ENCODE measurements at regions not wholly inside any gene's neighbourhood (a gene's known extent, or its start where the extent isn't known, plus 50 kb on each side); places are given as distances from the start of the nearest gene placed in this dataset.

DNA sequence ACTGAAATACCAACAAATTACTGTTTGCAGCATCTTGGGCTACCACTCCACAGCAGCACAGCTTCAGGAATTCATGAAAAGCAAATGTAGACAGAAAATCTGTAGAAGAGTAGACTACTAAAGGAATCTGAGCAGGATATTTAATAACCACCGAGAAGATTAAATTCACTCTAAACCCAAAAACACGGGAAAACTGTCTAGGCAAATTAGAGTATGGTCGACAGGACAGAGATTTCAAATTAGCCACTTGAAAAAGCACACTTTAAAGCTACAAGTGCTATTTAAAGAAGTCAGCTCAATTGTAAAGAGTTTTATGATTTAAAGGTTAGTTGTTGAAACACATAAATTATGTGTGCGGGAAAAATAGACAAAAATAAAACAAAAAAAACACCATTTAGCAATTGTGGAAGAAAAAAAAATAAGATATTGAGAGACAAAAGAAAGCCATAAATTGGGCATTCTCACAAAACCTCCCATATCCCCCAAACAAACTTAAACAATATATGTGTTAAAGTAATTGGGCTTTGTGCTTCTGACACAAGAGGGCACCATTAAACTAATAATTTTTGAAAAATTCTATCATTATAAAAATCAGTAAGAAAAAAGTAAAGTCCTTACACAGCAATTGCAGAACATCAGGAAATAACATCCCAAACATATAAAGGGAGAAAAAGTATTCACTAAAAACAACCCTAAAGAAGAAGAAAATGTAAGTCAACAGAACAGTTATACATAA, 880.8 kb downstream of the TECRL start:
- Mint-ChIP-seq H3K4me1 (no peaks in the 10 kb centered on the region), H3K9me3 (0 out of 5 replicates have a peak, but pooled peaks cover 0 to 2% of the 10 kb centered on the region in 2 experiments), H3K27ac (peak overlapping the region in 1 of 3 experiments; percentile 66; a peak in 2 of 7 replicates), H3K4me3 (no peak overlapping the region), H3K36me3 (ENCODE audit: insufficient read depth in 1 of 3, low read depth in 3 of 3) (no peaks in the 10 kb centered on the region), H3K27me3 (ENCODE audit: low read depth) (no peaks in the 10 kb centered on the region)
- H2AFZ ChIP-seq (ENCODE audit: low read length) = no peak overlapping the region
- H2BK15ac ChIP-seq (ENCODE audit: low read depth, low read length) = no peak overlapping the region
- H3K23me2 ChIP-seq (ENCODE audit: insufficient read length, low read depth, low read length, poor library complexity, severe bottlenecking) = no peaks in the 10 kb centered on the region
- no peaks in the 10 kb centered on the region for H3K4me1 ChIP-seq (ENCODE audit: insufficient read depth, low read length)
- no peak overlapping the region for H3K56ac ChIP-seq (ENCODE audit: insufficient read length, low read depth, low read length)
- no peak overlapping the region for H4K91ac ChIP-seq (ENCODE audit: insufficient read length, low read depth, low read length)
- no peak overlapping the region for H2BK20ac ChIP-seq (ENCODE audit: low read depth, low read length, poor library complexity, severe bottlenecking)
- H4K5ac ChIP-seq (ENCODE audit: insufficient read length, low read depth, low read length) = no peak overlapping the region
- H3K9me3 ChIP-seq (ENCODE audit: control insufficient read depth, low read depth, low read length) = no peaks in the 10 kb centered on the region
- H3K27ac ChIP-seq (ENCODE audit: insufficient read length, low read depth, low read length) = no peak overlapping the region
- no peak overlapping the region for H3K23ac ChIP-seq (ENCODE audit: insufficient read length, low read depth, low read length)
- no peak overlapping the region for H3K4ac ChIP-seq (ENCODE audit: low read depth, low read length)
- no peak for DNase-seq
- no peak overlapping the region for H3K14ac ChIP-seq (ENCODE audit: insufficient read depth, low read length)
- H3K79me1 ChIP-seq (ENCODE audit: insufficient read depth, low read depth, low read length, poor library complexity, severe bottlenecking) = no peaks in the 10 kb centered on the region
- H2AK5ac ChIP-seq (ENCODE audit: insufficient read length, low read length) = no peak overlapping the region
- H4K8ac ChIP-seq (replicated peaks; ENCODE audit: insufficient read length, low read depth, low read length) = no peak overlapping the region
- no peak overlapping the region for H2BK120ac ChIP-seq (ENCODE audit: low read depth, low read length, poor library complexity, severe bottlenecking)
- H2BK12ac ChIP-seq (ENCODE audit: insufficient read length, low read depth, low read length) = no peak overlapping the region
- no CpG with 5 or more reads among the region's 4 CpGs for WGBS (ENCODE audit: extremely low coverage, insufficient read length, low lambda C conversion rate)
- H4K20me1 ChIP-seq (ENCODE audit: control insufficient read depth, insufficient read depth, insufficient read length) = no peaks in the 10 kb centered on the region
- H3K18ac ChIP-seq (ENCODE audit: insufficient read length, low read depth, low read length) = no peak overlapping the region
- H3K79me2 ChIP-seq (ENCODE audit: insufficient read depth, low read length) = no peaks in the 10 kb centered on the region
- H3K4me2 ChIP-seq (ENCODE audit: insufficient read depth, insufficient read length, low read length) = no peak overlapping the region
- no peak overlapping the region for H3T11ph ChIP-seq (ENCODE audit: low read length)
- TF ChIP-seq, protein P1, sequence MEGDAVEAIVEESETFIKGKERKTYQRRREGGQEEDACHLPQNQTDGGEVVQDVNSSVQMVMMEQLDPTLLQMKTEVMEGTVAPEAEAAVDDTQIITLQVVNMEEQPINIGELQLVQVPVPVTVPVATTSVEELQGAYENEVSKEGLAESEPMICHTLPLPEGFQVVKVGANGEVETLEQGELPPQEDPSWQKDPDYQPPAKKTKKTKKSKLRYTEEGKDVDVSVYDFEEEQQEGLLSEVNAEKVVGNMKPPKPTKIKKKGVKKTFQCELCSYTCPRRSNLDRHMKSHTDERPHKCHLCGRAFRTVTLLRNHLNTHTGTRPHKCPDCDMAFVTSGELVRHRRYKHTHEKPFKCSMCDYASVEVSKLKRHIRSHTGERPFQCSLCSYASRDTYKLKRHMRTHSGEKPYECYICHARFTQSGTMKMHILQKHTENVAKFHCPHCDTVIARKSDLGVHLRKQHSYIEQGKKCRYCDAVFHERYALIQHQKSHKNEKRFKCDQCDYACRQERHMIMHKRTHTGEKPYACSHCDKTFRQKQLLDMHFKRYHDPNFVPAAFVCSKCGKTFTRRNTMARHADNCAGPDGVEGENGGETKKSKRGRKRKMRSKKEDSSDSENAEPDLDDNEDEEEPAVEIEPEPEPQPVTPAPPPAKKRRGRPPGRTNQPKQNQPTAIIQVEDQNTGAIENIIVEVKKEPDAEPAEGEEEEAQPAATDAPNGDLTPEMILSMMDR (conservative IDR thresholded peaks at IDR 0.05) = peak; percentile 49
- H3K27me3 ChIP-seq (ENCODE audit: insufficient read depth, low read length) = no peaks in the 10 kb centered on the region
- no peak overlapping the region for H3K9ac ChIP-seq (ENCODE audit: extremely low read depth, insufficient read length, low read length)
- no peak overlapping the region for H2BK5ac ChIP-seq (ENCODE audit: insufficient read length, low read length)

Measured in H9 (cell line).